Hepatocyte (in vitro differentiated cells): ENCODE measurements at regions not wholly inside any gene's neighbourhood (a gene's known extent, or its start where the extent isn't known, plus 50 kb on each side); places are given as distances from the start of the nearest gene placed in this dataset.

Source experiments
- CTCF ChIP-seq: fragments of 200-600 bp; sonication (generic); IDR thresholded peaks from 2 replicates; pipeline ENCODE4 v1.5.1; 2016; ENCODE audit warnings: antibody characterized with exemption, mild to moderate bottlenecking; ENCODE audit not compliant: poor library complexity
- EZH2 ChIP-seq: fragments of 200-600 bp; sonication (generic); IDR thresholded peaks from 2 replicates; pipeline ENCODE4 v1.6.1; 2016; ENCODE audit warnings: antibody characterized with exemption, mild to moderate bottlenecking, borderline replicate concordance
- EZH2phosphoT487 ChIP-seq: fragments of 200-600 bp; sonication (generic); IDR thresholded peaks from one replicate; pipeline ENCODE4 v1.6.1; 2018; ENCODE audit warnings: antibody characterized with exemption, mild to moderate bottlenecking, low read depth, moderate library complexity; ENCODE audit not compliant: unreplicated experiment, severe bottlenecking

GRCh38 chr3:124588794-124589193, 141.5 kb upstream of the UMPS start:
- no peak for TF ChIP-seq CTCF
- TF ChIP-seq EZH2phosphoT487, result no peak
- TF ChIP-seq EZH2, result no peak
